CD14-positive monocyte (primary cell): ENCODE measurements at regions not wholly inside any gene's neighbourhood (a gene's known extent, or its start where the extent isn't known, plus 50 kb on each side); places are given as distances from the start of the nearest gene placed in this dataset.
A peak's percentile ranks its signal among the peaks of the same experiment; 100 is the strongest.

ENCODE experiments used
- DNase-seq, 3 donors: peaks; one replicate each; pipeline ENCODE4 v3.0.0-alpha.2; 2011 to 2022
- H2AFZ ChIP-seq: 2 replicates; pipeline ENCODE4 v1.6.0; 2012; ENCODE audit warnings: mild to moderate bottlenecking, low read depth, low read length, inconsistent platforms; ENCODE audit not compliant: insufficient read depth, poor library complexity, severe bottlenecking
- H3K27ac ChIP-seq, 2 donors: 1 replicate in 1 of 2; 2 replicates in 1 of 2; pipeline ENCODE4 v1.5.1; 2012 to 2013; ENCODE audit warnings: low read length in 2 of 2, control low read depth in 1 of 2, inconsistent platforms in 1 of 2, low read depth in 1 of 2, mild to moderate bottlenecking in 1 of 2
- H3K27me3 ChIP-seq, 2 donors: one replicate each; pipeline versions ENCODE4 v1.6.0 to v1.6.1; 2011 to 2013; ENCODE audit warnings: low read length in 2 of 2; ENCODE audit not compliant: control insufficient read depth in 2 of 2, insufficient read depth in 2 of 2
- H3K36me3 ChIP-seq, 2 donors: replicated peaks in 1 of 2; 1 replicate in 1 of 2; 2 replicates in 1 of 2; pipeline versions ENCODE4 v1.5.1 to v1.6.1; 2012 to 2013; ENCODE audit warnings: low read length in 2 of 2, control low read depth in 1 of 2, inconsistent platforms in 1 of 2, mild to moderate bottlenecking in 1 of 2; ENCODE audit not compliant: insufficient read depth in 2 of 2, control insufficient read depth in 1 of 2
- H3K4me1 ChIP-seq, 2 donors: 1 replicate in 1 of 2; 2 replicates in 1 of 2; pipeline versions ENCODE4 v1.5.1 to v1.6.1; 2012 to 2013; ENCODE audit warnings: low read length in 2 of 2, control low read depth in 1 of 2, inconsistent platforms in 1 of 2, mild to moderate bottlenecking in 1 of 2, moderate library complexity in 1 of 2; ENCODE audit not compliant: insufficient read depth in 2 of 2, control insufficient read depth in 1 of 2
- H3K4me2 ChIP-seq: replicated peaks from 2 replicates; pipeline ENCODE3; 2012; ENCODE audit warnings: low read length, moderate library complexity, mild to moderate bottlenecking; ENCODE audit not compliant: poor library complexity, severe bottlenecking; ENCODE audit errors: extremely low read depth
- H3K4me3 ChIP-seq, 3 experiments: fragments of 200-600 bp in 1 of 3; sonication (generic) in 1 of 3; replicated peaks in 1 of 3; 1 replicate in 2 of 3; 2 replicates in 1 of 3; pipeline ENCODE4 v1.5.1; 2011 to 2013; ENCODE audit warnings: low read length in 3 of 3, mild to moderate bottlenecking in 3 of 3, control low read depth in 2 of 3, low read depth in 2 of 3, inconsistent platforms in 1 of 3, moderate library complexity in 1 of 3
- H3K79me2 ChIP-seq: 2 replicates; pipeline ENCODE4 v1.6.0; 2012; ENCODE audit warnings: mild to moderate bottlenecking, control low read depth, inconsistent platforms, low read length, moderate library complexity; ENCODE audit not compliant: insufficient read depth
- H3K9ac ChIP-seq: 2 replicates; pipeline ENCODE4 v1.6.0; 2017; ENCODE audit warnings: low read length, mild to moderate bottlenecking; ENCODE audit not compliant: insufficient read depth, poor library complexity, severe bottlenecking
- H3K9me3 ChIP-seq, 2 donors: replicated peaks in 1 of 2; 1 replicate in 1 of 2; 2 replicates in 1 of 2; pipeline versions ENCODE4 v1.5.1 to v1.6.1; 2012 to 2013; ENCODE audit warnings: low read length in 2 of 2, control low read depth in 1 of 2; ENCODE audit not compliant: control insufficient read depth in 1 of 2, insufficient read depth in 1 of 2
- H4K20me1 ChIP-seq: 2 replicates; pipeline ENCODE4 v1.6.0; 2012; ENCODE audit warnings: mild to moderate bottlenecking, low read length, control low read depth, moderate library complexity; ENCODE audit not compliant: insufficient read depth
- H3K27ac Mint-ChIP-seq, 7 donors: one replicate each; pipeline ENCODE4 v1.8.0; 2020; ENCODE audit warnings: mild to moderate bottlenecking in 7 of 7, mixed read lengths in 7 of 7, moderate library complexity in 6 of 7, inconsistent platforms in 2 of 7
- H3K27me3 Mint-ChIP-seq, 3 donors: one replicate each; pipeline ENCODE4 v1.8.0; 2021 to 2022; ENCODE audit warnings: low read depth in 3 of 3, mild to moderate bottlenecking in 3 of 3, mixed read lengths in 3 of 3, moderate library complexity in 3 of 3, inconsistent platforms in 1 of 3
- H3K36me3 Mint-ChIP-seq, 2 donors: one replicate each; pipeline ENCODE4 v1.8.0; 2020; ENCODE audit warnings: mixed read lengths in 2 of 2, inconsistent platforms in 1 of 2, mild to moderate bottlenecking in 1 of 2
- H3K4me1 Mint-ChIP-seq: one replicate; pipeline ENCODE4 v1.8.0; 2020; ENCODE audit warnings: mild to moderate bottlenecking, mixed read lengths
- H3K4me3 Mint-ChIP-seq, 2 donors: one replicate each; pipeline ENCODE4 v1.8.0; 2020; ENCODE audit warnings: mild to moderate bottlenecking in 2 of 2, mixed read lengths in 2 of 2, moderate library complexity in 1 of 2
- H3K9me3 Mint-ChIP-seq, 7 donors: one replicate each; pipeline ENCODE4 v1.8.0; 2020 to 2022; ENCODE audit warnings: mixed read lengths in 7 of 7, mild to moderate bottlenecking in 6 of 7, moderate library complexity in 6 of 7, inconsistent platforms in 2 of 7
- WGBS: methylation state at CpG from one replicate; pipeline ENCODE4 v1.1.5; 2013; ENCODE audit warnings: missing lambda C conversion rate; ENCODE audit not compliant: insufficient coverage; 5-methylcytosine and 5-hydroxymethylcytosine counted together
- intact Hi-C, 2 donors: fragments of 100-400 bp; cut with micrococcal nuclease; formaldehyde crosslinking; loops; one replicate each; pipeline versions ENCODE4 v1.15.0 to v1.15.1; 2023
- TF ChIP-seq, protein P1 (sequence below): fragments of 200-600 bp; IDR thresholded peaks from one replicate; pipeline ENCODE4 v1.8.0; 2022; ENCODE audit warnings: antibody characterized with exemption, mild to moderate bottlenecking

- Histone ChIP-seq H3K4me1 (peaks cover 32 to 47% of the 10 kb centered on the region in 2 donors), H3K4me3 (no peak overlapping the region), H3K27me3 (no peaks in the 10 kb centered on the region), H2AFZ (peak overlapping the region; percentile 52), H3K27ac (peak overlapping the region in 1 of 2 donors; percentile 60), H3K79me2 (no peaks in the 10 kb centered on the region), H3K4me2 (no peak overlapping the region), H4K20me1 (no peaks in the 10 kb centered on the region), H3K9me3 (no peaks in the 10 kb centered on the region), H3K9ac (no peak overlapping the region), H3K36me3 (no peaks in the 10 kb centered on the region)
- H3K27ac Mint-ChIP-seq: peak overlapping the region in 1 of 7 donors; percentile 20
- no peak overlapping the region for H3K4me3 Mint-ChIP-seq
- TF ChIP-seq, protein P1, sequence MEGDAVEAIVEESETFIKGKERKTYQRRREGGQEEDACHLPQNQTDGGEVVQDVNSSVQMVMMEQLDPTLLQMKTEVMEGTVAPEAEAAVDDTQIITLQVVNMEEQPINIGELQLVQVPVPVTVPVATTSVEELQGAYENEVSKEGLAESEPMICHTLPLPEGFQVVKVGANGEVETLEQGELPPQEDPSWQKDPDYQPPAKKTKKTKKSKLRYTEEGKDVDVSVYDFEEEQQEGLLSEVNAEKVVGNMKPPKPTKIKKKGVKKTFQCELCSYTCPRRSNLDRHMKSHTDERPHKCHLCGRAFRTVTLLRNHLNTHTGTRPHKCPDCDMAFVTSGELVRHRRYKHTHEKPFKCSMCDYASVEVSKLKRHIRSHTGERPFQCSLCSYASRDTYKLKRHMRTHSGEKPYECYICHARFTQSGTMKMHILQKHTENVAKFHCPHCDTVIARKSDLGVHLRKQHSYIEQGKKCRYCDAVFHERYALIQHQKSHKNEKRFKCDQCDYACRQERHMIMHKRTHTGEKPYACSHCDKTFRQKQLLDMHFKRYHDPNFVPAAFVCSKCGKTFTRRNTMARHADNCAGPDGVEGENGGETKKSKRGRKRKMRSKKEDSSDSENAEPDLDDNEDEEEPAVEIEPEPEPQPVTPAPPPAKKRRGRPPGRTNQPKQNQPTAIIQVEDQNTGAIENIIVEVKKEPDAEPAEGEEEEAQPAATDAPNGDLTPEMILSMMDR: no peak
- H3K36me3 Mint-ChIP-seq: no peaks in the 10 kb centered on the region
- WGBS: no CpG with 5 or more reads among the region's 2 CpGs
- no peaks in the 10 kb centered on the region for H3K9me3 Mint-ChIP-seq
- intact Hi-C loops: no loop called here
- no peaks in the 10 kb centered on the region for H3K27me3 Mint-ChIP-seq
- no peak for DNase-seq
- H3K4me1 Mint-ChIP-seq: peaks cover 60% of the 10 kb centered on the region
Observed at GRCh38 chr5:60271517-60271916, 378.0 kb upstream of the PDE4D start.

DNA sequence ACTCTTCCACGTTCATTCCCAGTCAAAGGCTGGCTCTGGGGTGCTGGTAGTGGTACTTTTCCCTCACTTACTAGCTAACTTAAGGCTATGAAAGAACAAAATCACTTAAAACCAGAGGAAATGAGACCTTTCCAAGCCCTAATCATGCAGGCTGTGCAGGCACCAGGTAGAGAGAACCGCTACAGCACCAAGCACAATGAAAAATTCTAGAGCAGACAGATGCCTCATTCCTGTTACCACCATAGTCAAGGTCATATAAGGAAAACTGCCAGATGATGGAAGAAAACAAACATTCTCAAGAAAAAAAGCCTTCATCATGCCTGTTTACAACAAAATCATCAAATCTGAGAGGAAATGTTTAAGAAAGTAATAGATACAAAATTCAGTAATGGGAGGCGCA lies 374.4 kb upstream of the PDE4D start:
- peak overlapping the region; percentile 66 for H2AFZ ChIP-seq
- no peak for DNase-seq
- Mint-ChIP-seq H3K4me1 (peaks cover 50% of the 10 kb centered on the region), H3K4me3 (no peak overlapping the region), H3K27me3 (no peaks in the 10 kb centered on the region), H3K9me3 (no peaks in the 10 kb centered on the region), H3K27ac (no peak overlapping the region), H3K36me3 (peaks cover 0 to 5% of the 10 kb centered on the region in 2 donors)
- no peak overlapping the region for H3K27ac ChIP-seq
- no peak overlapping the region for H3K4me3 ChIP-seq
- peaks cover 26 to 41% of the 10 kb centered on the region in 2 donors for H3K4me1 ChIP-seq
- H3K9ac ChIP-seq: no peak overlapping the region
- H3K79me2 ChIP-seq: no peaks in the 10 kb centered on the region
- TF ChIP-seq, protein P1: no peak
- no peaks in the 10 kb centered on the region for H3K27me3 ChIP-seq
- no peaks in the 10 kb centered on the region for H3K9me3 ChIP-seq
- intact Hi-C loops: loop anchor here in 1 of 2 donors (10.0 kb wide), 1 partner anchor 63 kb away; no protein-coding TSS in a partner anchor
- WGBS: no CpG with 5 or more reads among the region's 3 CpGs
- H3K4me2 ChIP-seq: no peak overlapping the region
- no peaks in the 10 kb centered on the region for H3K36me3 ChIP-seq
- no peaks in the 10 kb centered on the region for H4K20me1 ChIP-seq
